ENCODE measurements at regions not wholly inside any gene's neighbourhood (a gene's known extent, or its start where the extent isn't known, plus 50 kb on each side); places are given as distances from the start of the nearest gene placed in this dataset.

DNA sequence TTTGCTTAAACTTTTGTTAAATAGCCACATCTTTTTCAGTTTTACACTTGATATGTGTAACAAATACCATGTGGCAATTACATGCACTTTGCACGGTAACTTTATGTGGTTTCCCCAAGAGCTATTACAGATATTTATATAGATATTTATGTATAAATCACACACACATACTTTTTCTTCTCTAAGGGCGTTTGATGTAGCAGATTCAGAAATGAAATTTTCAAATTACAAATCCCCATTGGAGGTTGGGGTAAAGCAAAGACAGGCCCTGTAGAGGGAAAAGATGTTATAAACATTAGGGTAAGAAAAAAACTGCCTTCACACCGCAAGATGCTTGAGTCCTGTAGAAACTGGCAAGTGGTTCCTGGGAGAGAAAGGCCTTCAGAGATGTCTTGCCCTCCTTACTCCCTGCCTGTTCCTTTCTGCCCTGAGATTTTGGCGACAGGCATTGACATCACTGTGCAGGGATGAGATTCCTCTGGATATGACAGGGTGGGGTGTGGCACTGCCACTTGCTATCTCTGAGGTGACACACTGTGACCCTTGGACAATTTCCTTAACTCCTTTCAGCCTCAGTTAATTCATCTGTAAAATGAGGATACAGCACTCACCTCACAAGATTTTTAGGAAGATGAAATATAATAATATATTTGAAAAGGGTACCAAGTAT, 177.9 kb upstream of the TUT7 start:
- TF ChIP-seq GATA2 (IDR thresholded peaks at IDR 0.05; ENCODE audit: low read depth, low read length) = no peak
- no peak for TF ChIP-seq GATA3 (IDR thresholded peaks at IDR 0.05; ENCODE audit: low read depth, low read length)
